HUDEP-2 (cell line): ENCODE measurements at regions not wholly inside any gene's neighbourhood (a gene's known extent, or its start where the extent isn't known, plus 50 kb on each side); places are given as distances from the start of the nearest gene placed in this dataset.
A peak's percentile ranks its signal among the peaks of the same experiment; 100 is the strongest.
"Not testable (repeated sequence)": the region's sequence is repeated elsewhere in the genome, so short reads cannot be mapped to it uniquely, and the experiment has no call there.

Experiments
- DNase-seq, 76 experiments: peaks; one replicate each; lab custom pipeline; 2025; ENCODE audit not compliant: unreplicated experiment in 76 of 76; lab: John Stamatoyannopoulos, UW

DNA sequence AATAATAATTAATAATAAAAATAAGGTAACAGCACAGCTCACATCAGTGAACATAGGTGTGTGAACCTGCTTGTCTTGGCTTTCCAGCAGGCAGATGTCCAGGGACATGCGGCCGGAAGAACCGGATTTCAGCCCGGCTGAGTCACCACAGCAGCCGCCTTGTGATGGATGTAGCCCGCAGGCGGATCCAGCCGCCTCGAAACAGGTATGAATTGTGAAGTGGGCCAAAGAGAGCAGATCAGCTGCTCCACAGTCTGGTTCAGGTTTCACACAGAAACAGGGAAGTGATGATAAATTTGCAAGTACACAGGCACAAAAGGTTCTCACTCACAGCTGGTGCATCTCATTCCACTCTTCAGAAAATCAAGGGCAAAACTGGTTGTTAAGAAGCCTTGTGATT is 55.1 kb downstream of the ID4 start:
- DNase-seq = no peak

DNA sequence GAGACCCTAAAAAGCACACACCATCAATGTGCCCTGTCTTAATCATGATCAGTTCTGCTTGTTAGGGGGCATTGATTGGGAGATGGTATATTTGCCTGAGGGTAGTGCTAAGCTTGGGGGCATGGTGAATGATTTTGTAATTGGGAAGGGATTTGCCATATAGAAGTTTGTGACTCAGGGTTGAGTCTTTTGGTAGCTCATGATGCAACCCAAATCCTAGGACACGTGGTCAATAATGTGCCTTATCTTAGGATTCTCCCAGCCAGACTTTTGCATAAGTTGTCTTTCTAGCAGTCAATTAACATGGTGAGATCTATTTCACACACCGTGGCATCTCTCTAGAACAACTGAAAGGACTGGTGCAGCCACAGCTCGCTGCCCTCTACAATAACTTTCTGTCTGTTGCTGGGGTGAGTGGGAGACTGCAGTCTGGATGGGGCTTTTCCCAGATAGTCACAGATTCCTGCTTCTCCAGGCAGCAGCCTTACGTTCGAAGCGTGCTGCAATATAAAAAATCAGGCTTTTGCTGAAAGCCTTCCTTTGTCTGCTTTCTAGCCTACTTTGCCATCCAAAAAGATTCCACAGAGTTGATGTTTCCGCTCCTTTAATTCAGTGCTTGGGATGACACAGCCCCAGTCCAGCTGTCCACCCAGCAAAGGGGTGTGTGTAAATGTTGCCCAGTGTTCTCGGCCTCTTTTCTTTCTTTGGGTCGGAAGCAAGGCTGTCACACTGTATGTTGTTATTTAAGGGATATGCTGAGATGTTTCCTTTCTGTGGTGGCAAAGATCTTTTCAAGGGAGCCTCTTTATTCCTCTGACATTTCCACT is 58.9 kb downstream of the ID4 start:
- no peak for DNase-seq

DNA sequence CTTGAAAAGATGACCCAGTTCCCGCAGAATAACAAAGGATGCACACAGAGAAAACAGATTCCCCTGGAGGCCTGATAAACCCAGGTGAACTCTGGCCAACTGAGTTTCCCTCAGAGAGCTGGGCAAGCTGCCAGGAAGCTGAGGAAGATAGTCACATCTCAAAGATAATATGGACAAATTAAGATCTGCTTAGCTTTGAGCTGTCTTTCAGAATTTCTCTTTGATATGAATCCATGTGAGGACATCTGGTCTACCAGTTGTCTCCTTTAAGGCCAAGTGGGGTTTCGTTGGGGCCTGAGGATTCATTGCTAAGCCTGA is 59.5 kb downstream of the ID4 start:
- DNase-seq = peak in 2 of 76 experiments; percentile 3 to 12

DNA sequence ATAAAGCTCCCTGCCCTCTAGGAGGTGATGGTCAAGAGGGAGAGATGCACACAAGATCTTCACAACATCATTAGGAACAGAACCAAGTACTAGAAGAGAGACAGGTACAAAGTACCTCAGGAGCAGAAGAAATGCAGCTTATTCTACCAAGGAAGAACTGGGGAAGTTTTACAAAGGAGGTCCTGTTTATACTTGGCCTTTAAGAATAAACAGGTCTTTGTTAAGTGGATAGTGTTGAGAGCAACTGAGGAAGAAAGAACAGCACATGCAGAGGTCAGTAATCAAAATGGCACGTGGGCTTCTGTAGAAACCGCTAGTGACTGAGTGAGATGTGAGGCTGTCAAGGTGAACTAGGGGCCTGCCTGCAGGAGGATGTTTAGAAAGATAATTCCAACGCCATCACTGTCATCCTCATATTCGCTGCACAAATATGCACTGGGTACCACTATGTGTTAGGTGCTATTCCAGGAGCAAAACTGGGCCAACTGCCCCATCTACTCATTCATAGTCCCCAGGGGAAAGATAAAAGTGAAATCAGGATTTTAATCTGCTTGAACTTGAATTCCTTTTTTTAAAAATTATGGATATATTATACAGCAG is 61.1 kb downstream of the ID4 start:
- no peak for DNase-seq

DNA sequence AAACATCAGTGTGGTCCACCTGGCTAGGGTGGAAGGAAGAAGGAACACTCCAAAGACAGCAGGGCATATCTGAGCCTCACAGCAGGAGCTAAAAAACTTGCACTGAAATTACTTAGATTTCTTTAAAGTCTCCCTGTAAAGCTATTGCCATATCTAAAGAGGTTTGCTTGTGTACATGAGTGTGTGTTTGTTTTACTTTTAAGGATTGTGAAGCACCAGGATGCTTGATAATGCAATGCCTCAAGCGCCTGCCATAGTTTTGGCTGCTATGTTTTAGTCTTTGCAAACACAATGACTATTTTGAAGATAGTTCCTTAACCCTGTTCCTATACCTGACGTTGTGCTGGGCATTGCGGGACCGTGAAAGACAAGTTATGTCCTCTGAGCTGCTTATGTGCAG is 65.0 kb downstream of the ID4 start:
- DNase-seq = no peak

DNA sequence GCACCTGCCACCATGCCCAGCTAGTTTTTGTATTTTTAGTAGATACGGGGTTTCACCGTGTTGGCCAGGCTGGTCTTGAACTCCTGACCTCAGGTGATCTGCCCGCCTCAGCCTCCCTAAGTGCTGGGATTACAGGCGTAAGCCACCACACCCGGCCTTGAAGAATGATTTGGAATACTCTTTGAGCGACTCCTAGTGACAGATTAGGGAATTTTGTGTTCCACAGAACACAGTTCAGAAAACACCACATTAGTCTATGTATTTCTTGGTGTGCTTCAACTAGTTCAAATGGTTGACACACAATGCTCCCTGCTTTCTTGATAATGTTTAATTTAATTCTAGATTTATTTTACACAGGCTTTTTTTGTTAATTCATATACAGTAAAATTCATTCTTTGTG is 67.2 kb downstream of the ID4 start:
- DNase-seq = not testable (repeated sequence)

DNA sequence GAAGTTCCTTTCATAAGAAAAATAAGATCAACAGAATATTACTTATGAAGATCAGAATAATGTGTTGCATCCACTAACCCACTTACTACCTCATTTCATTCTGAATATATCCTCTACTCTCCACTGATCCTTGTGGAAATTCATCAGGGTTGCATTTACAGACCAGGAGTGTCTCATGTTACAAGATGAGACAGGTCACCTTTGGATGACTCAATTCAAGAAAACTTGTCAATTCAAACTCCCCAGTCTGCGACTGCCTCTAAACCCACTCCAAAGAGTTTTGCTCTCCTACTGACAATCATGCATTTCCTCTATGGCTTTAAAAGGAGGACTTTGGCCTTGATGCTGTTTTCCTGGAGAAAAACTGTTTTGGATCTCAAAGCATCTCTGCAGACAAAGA is 68.4 kb downstream of the ID4 start:
- no peak for DNase-seq

DNA sequence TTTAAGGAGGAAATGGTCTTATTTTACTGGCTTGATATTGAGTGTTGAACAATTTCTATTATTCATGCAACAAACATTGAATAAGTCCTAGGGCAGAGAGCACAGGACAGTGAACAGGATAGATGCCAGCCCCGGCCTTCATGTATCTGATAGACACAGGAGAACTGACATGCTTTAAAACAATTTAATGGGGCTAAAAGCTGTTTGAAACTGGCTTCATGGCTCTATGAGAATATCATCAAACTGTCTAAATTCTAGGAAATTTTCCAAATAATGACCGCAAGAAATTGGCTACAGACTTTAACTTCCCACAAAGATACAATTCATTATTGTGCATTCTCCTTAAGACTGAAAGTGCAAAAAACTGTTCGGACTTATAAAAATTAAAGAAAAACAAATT is 69.0 kb downstream of the ID4 start:
- DNase-seq = no peak

DNA sequence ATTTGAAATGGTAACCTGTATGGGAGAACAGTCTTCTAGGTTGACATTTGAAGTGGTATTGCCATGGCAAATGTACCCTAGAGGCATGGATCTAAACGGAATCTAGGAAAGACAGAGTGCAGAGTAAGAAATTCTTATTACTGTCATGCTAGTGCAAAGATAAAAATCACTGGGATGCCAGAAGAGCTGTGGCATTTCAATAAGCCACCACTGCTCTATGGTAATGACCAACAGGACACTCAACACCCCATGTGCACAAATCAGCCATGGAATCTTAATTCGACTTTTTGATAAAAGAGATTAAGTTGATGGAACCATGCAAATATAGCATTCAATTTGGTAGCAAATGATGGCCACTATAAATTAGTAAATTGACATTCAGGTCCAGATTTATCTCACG is 74.1 kb downstream of the ID4 start:
- no peak for DNase-seq

DNA sequence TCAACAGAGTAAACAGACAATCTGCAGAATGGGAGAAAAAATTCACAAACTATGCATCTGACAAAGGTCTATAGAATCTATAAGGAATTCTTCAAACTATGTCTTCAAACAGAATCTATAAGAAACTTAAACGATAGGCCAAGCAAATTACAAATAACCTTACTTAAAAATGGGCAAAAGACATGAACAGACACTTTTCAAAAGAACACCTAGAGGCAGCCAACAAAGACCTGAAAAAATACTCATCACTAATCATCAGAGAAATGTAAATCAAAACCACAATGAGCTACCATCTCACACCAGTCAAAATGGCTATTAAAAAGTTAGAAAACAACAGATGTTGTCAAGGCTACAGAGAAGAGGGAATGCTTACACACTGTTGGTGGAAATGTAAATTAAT is 81.3 kb downstream of the ID4 start:
- no peak for DNase-seq

DNA sequence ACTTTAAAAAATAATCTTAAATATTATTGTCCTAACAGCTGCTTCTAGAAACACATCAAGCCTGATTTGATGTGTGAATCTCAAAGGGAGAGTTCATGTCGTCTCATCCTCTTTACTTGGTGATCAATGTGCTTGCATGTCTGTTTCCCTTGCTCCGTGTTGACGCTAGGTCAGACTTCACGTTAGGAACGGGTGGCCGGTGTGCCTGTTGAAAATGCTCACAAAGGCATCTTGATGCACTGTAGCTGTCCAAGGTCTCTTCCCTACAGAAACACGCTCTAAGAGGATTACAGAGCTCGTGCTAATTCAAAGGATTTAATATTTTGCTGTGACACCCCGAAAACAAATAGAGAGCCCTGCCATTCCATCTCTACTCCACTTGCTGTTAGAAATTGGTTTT is 84.6 kb downstream of the ID4 start:
- no peak for DNase-seq

DNA sequence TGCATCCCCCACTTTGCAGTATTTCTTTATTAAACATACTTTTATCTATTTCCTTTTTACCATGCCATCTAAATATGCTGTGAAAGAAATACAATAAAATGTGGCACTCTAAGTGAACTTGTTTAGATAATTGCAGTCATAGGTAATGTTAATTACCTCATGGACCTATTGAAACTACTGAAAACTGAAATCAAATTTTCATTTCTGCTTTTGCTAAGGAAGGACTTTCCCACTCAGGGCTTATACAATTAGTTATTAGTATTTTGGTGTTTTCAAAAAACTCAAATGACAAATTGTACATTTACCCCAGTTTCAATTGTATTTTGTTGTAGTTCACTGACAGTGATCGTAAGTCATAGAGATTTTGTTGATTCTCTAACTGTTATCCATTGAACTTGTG is 88.4 kb downstream of the ID4 start:
- DNase-seq = no peak

DNA sequence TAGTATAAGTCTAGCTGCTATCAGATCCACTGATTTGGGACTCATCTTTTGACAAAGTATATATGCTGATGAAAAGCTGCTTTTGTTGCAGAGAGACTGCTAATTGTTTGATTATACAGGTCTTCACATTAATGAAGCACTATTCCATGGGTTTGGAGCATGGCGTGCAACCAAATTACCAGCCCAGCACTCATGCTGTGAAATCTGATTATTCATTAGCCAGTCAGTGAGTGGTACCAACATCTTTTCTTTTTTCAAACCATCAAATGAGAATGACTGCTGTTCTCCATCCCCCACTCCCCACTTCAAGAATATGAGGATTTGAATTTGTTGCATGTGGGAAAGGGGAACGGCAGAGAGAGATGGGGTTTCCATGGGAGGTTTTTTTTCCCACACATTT is 91.3 kb downstream of the ID4 start:
- no peak for DNase-seq

DNA sequence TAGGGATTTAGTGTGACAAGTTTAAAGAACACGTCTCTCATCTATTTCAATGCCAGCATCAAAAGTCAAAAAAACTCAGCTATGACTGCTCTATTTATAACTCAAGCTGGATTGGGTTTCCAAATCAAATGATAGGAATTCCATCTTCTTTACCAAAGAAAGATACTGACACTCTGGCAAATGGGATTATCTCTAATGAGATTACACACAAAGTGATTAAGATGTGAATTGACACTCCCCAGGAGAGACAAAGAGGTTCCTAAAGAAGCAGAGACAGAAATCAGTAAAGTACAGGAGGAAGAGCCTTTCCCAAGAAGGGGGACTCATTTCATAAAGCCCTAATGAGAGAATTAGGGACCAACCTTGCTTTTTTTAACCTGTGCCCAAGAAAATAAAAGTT is 92.1 kb downstream of the ID4 start:
- no peak for DNase-seq

DNA sequence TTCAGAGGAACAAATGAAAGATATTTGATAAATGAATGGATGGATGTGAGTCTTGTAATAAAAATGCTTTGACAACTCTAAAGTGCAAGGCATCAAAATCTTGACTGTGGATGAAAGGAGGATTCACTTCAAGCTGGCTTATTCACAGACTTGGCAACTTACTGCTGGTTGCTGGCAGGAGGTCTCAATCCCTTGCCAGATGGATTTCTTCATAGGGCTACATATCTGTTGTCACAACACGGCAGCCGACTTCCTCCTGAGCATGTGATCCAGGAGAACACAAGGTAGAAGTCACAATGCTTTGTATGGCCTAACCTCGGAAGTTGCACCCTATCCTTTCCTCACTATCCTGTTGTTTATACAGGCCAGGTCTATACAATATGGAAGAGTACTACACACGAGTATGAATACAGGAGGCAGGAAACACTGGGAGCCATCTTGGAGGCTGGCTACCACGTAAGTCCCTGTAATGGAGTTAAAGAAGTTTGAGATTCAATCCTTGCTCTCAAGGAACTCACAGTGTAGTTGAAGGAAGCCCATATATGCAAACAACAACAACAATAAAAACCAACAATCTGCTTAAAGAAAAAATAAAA is 97.9 kb downstream of the ID4 start:
- DNase-seq = no peak

DNA sequence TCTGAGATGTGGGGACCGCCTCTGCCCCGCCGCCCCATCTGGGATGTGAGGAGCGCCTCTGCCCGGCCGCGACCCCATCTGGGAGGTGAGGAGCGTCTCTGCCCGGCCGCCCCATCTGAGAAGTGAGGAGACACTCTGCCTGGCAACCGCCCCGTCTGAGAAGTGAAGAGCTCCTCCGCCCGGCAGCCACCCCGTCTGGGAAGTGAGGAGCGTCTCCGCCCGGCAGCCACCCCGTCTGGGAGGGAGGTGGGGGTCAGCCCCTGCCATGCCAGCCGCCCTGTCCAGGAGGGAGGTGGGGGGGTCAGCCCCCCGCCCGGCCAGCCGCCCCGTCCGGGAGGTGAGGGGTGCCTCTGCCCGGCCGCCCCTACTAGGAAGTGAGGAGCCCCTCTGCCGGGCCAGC is 102.2 kb downstream of the ID4 start:
- DNase-seq = not testable (repeated sequence)

DNA sequence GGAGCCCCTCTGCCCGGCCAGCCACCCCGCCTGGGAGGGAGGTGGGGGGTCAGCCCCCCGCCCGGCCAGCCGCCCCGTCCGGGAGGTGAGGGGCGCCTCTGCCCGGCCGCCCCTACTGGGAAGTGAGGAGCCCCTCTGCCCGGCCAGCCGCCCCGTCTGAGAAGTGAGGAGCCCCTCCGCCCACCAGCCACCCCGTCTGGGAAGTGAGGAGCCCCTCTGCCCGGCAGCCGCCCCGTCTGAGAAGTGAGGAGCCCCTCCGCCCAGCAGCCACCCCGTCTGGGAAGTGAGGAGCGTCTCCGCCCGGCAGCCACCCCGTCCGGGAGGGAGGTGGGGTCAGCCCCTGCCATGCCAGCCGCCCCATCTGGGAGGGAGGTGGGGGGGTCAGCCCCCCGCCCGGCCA is 102.8 kb downstream of the ID4 start:
- not testable (repeated sequence) for DNase-seq

DNA sequence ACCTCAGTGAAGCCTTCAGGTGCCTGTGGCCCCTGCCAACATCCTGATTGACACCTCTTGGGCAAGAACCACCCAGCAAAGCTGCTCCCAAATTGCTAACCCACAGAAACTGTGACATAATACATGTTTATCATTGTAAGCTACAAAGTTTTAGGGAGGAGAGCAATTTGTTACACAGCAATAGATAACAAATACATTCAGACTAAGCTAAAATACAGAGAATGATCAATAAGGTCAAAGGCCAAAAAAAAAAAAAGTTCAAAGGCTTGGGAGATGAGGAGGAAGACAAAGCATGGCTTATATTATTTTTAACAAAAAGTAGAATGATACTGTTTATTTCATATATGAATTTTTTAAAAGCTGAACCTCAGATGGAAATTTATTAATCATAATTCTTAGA is 105.9 kb downstream of the ID4 start:
- DNase-seq = no peak

DNA sequence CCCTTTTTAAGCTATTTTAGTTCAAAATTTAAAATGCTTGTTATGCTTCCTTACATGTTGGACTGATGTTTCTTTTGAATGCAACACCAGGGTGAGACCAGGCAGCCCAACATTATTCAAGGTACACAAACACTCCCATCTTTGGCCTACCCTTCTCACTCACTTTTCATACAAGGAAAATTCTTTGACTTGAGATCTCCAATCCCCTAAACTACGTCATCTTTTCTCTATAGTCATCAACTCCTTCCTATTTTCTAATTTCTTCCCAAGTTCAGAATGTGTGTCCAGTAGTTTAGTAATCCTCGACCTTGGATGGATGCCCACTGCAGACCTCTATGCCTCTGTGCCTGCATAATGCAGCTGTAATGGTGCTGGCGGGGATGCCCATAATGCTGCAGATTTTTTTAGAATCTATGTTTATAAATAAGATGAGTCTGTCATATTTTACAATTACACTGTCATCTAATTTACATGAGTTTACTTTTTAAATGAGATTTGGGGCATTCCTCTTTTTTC is 108.7 kb downstream of the ID4 start:
- DNase-seq = no peak

DNA sequence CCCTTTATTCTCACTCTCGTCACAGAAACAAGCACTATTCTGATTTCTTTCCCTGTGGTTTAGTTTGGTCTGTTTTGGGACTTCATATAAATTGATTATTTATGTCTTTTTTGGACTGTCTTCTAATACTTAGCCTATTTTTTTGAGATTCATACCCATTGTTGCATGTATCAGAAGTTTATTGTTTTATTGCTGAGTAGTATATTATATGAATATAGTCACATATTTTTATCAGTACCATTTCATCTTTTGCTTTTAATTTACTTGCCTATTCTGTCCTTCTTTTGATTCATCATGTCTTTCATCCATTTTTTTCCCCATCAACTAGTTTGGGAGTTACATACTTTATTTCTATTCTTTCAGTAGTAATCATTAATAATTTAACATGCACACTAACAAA is 112.0 kb downstream of the ID4 start:
- DNase-seq = no peak

DNA sequence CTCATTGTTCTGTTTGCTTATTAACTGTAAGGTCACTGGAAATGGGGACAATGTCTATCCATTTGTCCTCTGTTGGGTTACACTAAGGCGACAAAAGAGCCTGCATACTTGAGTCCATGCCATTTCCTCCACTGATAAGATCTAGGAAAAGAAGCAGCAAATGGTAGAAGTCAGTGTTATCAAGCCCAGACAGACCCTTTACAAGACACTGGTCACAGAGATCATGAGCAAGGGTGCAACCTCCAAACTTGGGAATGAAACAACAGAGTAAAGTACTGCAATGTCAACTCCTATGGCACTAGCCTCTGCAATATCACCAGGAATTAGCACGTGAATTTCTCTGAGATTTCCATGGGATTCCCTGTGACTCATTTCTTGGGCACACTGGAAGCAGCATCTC is 126.9 kb downstream of the ID4 start:
- peak in 23 of 76 experiments; percentile 10 to 64 (median 34) for DNase-seq

DNA sequence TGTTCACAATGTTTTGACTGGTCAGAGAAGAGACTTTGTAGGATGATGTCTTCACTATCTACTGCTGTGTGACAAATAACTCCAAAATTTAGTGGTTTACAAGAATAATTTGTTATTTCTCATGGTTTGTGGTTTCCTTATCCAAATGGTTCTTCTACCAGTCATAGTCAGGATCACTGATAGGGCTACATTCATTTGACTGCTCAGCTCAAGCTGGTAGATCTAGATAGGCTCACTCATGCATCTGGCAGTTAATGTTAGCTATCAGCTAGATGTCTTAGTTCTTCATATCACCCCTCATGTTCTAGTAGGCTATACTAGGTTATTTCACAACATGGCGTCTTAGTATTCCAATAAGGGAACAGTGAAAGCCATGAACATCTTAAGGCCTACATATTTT is 131.0 kb downstream of the ID4 start:
- peak in 58 of 76 experiments; percentile 14 to 96 (median 78) for DNase-seq
